ENCODE measurements at regions not wholly inside any gene's neighbourhood (a gene's known extent, or its start where the extent isn't known, plus 50 kb on each side); places are given as distances from the start of the nearest gene placed in this dataset.

DNA sequence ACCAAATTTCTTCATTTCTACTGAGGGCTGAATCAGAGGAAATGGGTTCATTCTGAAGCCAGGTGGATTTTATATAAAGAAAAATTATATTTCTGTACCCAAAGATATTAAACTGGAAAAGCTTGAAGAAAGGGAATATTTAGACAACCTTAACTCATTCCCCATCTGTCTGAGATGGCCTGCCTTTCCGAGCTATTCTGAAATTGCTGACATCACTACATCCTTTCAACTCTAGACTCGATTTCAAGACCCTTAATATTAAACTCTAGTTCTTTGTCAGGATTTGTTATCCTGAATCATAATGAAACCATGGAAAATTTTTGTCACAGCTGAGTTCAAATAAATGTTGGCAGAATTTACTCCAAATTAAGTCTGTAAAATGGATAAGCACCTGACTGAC lies 818.5 kb upstream of the SEMA6A start:
- no peak for TF ChIP-seq SUZ12 (IDR thresholded peaks at IDR 0.05)
- TF ChIP-seq FOXK2 (IDR thresholded peaks at IDR 0.05): no peak
- no peak for TF ChIP-seq FOXA1 (IDR thresholded peaks at IDR 0.05)
- TF ChIP-seq ZNF384 (IDR thresholded peaks at IDR 0.05): no peak
- no peak for TF ChIP-seq TARDBP (IDR thresholded peaks at IDR 0.05)
- no peak for TF ChIP-seq FOXM1 (IDR thresholded peaks at IDR 0.05; ENCODE audit: borderline replicate concordance)

All from HEK293T (cell line).